ENCODE measurements at regions not wholly inside any gene's neighbourhood (a gene's known extent, or its start where the extent isn't known, plus 50 kb on each side); places are given as distances from the start of the nearest gene placed in this dataset.

GRCh38 chr15:99440551-99441443, 125.0 kb upstream of the MEF2A start:
- no peak overlapping the region for H3K27ac ChIP-seq
- no peaks in the 10 kb centered on the region for H4K20me1 ChIP-seq (ENCODE audit: insufficient read depth, poor library complexity, severe bottlenecking)
- H2AFZ ChIP-seq, result no peak overlapping the region
- TF ChIP-seq CTCF (IDR thresholded peaks at IDR 0.05; ENCODE audit: poor library complexity) (no peak), EZH2 (IDR thresholded peaks at IDR 0.05; ENCODE audit: borderline replicate concordance) (no peak), EZH2phosphoT487 (IDR thresholded peaks at IDR 0.05; ENCODE audit: low read depth, severe bottlenecking, unreplicated experiment) (no peak)
- no peak for DNase-seq (ENCODE audit: low spot score)
- no peaks in the 10 kb centered on the region for H3K9me3 ChIP-seq (ENCODE audit: low read depth)
- H3K4me2 ChIP-seq, result no peak overlapping the region
- no peaks in the 10 kb centered on the region for H3K9me2 ChIP-seq (replicated peaks; ENCODE audit: insufficient read depth)
- peaks cover 18% of the 10 kb centered on the region for H3K4me1 ChIP-seq (ENCODE audit: insufficient read depth)
- no peak overlapping the region for H3K4me3 ChIP-seq
- 91% methylated on average over 20 of the region's 20 CpGs for WGBS (ENCODE audit: low lambda C conversion rate, missing lambda C conversion rate)
- H3K79me2 ChIP-seq, result no peaks in the 10 kb centered on the region
- no peaks in the 10 kb centered on the region for H3K36me3 ChIP-seq (replicated peaks; ENCODE audit: insufficient read depth, low read depth)
- H3K27me3 ChIP-seq, result no peaks in the 10 kb centered on the region

DNA sequence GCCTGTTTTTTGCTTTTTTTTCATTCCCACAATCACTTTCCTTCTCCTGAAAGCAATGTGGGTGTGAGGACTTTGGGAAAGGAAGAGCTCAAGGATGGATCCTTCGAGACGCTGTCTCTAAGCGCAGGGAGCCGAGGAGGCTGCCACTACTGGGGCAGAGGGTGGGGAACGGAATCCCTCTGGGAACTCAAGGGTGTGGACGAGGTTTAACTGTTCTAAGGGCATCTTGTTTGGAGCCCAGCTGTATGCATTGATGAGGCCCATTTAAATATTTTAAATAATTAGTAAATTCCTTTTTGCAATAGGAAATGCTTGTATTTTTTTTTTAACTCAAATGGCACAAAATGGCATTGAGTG, 124.4 kb upstream of the MEF2A start:
- no peaks in the 10 kb centered on the region for H3K36me3 ChIP-seq (replicated peaks; ENCODE audit: insufficient read depth, low read depth)
- H3K9me2 ChIP-seq (replicated peaks; ENCODE audit: insufficient read depth), result no peaks in the 10 kb centered on the region
- no peak overlapping the region for H3K4me2 ChIP-seq
- TF ChIP-seq EZH2 (IDR thresholded peaks at IDR 0.05; ENCODE audit: borderline replicate concordance) (no peak), EZH2phosphoT487 (IDR thresholded peaks at IDR 0.05; ENCODE audit: low read depth, severe bottlenecking, unreplicated experiment) (no peak), CTCF (IDR thresholded peaks at IDR 0.05; ENCODE audit: poor library complexity) (no peak)
- no peaks in the 10 kb centered on the region for H4K20me1 ChIP-seq (ENCODE audit: insufficient read depth, poor library complexity, severe bottlenecking)
- no peaks in the 10 kb centered on the region for H3K79me2 ChIP-seq
- H3K4me1 ChIP-seq (ENCODE audit: insufficient read depth), result peaks cover 16% of the 10 kb centered on the region
- no peak for DNase-seq (ENCODE audit: low spot score)
- H3K4me3 ChIP-seq, result no peak overlapping the region
- H3K27ac ChIP-seq, result no peak overlapping the region
- 88% methylated on average over 6 of the region's 6 CpGs for WGBS (ENCODE audit: low lambda C conversion rate, missing lambda C conversion rate)
- H2AFZ ChIP-seq, result no peak overlapping the region
- H3K9me3 ChIP-seq (ENCODE audit: low read depth), result no peaks in the 10 kb centered on the region
- H3K27me3 ChIP-seq, result no peaks in the 10 kb centered on the region

- Histone ChIP-seq H3K4me2 (no peak overlapping the region), H3K79me2 (no peaks in the 10 kb centered on the region), H3K4me1 (ENCODE audit: insufficient read depth) (peaks cover 16% of the 10 kb centered on the region), H4K20me1 (ENCODE audit: insufficient read depth, poor library complexity, severe bottlenecking) (no peaks in the 10 kb centered on the region), H3K27me3 (no peaks in the 10 kb centered on the region), H3K36me3 (replicated peaks; ENCODE audit: insufficient read depth, low read depth) (no peaks in the 10 kb centered on the region), H3K27ac (peak overlapping the region; percentile 68), H3K9me3 (ENCODE audit: low read depth) (no peaks in the 10 kb centered on the region), H2AFZ (no peak overlapping the region), H3K9me2 (replicated peaks; ENCODE audit: insufficient read depth) (no peaks in the 10 kb centered on the region), H3K4me3 (no peak overlapping the region)
- 78% methylated on average over 3 of the region's 3 CpGs for WGBS (ENCODE audit: low lambda C conversion rate, missing lambda C conversion rate)
- TF ChIP-seq EZH2 (IDR thresholded peaks at IDR 0.05; ENCODE audit: borderline replicate concordance) (no peak), CTCF (IDR thresholded peaks at IDR 0.05; ENCODE audit: poor library complexity) (no peak), EZH2phosphoT487 (IDR thresholded peaks at IDR 0.05; ENCODE audit: low read depth, severe bottlenecking, unreplicated experiment) (no peak)
- DNase-seq (ENCODE audit: low spot score), result no peak
Observed at GRCh38 chr15:99441871-99442251, 123.9 kb upstream of the MEF2A start.
